ENCODE measurements at regions not wholly inside any gene's neighbourhood (a gene's known extent, or its start where the extent isn't known, plus 50 kb on each side); places are given as distances from the start of the nearest gene placed in this dataset.

- no peak for DNase-seq (ENCODE audit: low read depth in 2 of 2)
Measured at GRCh38 chr14:81837304-81837703, 303.7 kb upstream of the SEL1L start.

- DNase-seq (ENCODE audit: low read depth in 2 of 2) = no peak
Measured at GRCh38 chr14:81839056-81839455, 305.4 kb upstream of the SEL1L start.

DNA sequence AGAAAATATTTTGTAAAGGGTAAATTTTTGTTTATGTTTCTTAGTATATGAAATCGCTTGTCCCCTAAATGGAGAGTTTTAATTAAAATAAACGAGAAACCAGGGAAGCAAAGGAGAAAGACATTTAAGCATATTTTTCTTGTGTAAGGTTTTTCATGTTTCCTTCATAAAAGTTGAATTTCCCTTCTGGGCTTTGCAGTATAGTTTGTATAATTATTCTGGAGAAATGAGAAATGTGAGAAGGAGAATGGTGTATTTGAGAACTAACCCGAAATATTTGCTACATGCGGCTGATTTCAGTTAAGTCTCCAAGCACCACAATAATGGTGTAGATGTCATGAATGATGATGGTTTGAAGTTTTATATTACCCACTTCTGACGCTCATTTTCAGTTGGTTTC is 307.7 kb upstream of the SEL1L start:
- no peak for DNase-seq (ENCODE audit: low read depth in 2 of 2)

DNA sequence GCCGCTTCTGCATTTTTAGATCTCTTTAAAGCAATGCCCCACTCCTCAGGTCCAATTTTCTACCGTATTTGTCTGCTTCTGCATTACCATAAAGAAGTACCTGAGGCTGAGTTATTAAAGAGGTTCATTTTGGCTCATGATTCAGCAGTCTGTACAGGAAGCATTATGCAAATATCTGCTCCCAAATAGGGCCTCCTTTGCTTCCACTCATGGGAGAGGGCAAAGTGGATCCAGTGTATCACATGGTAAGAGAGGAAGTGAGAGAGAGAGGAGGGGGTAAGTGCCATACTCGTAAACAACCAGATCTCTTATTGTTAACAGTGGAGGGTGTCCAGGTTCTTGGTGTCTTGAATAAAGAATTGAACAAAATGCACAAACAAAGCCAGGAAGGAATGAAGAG is 316.1 kb upstream of the SEL1L start:
- DNase-seq (ENCODE audit: low read depth in 2 of 2) = no peak

GRCh38 chr14:81855007-81855406 is 321.4 kb upstream of the SEL1L start:
- no peak for DNase-seq (ENCODE audit: low read depth in 2 of 2)

DNA sequence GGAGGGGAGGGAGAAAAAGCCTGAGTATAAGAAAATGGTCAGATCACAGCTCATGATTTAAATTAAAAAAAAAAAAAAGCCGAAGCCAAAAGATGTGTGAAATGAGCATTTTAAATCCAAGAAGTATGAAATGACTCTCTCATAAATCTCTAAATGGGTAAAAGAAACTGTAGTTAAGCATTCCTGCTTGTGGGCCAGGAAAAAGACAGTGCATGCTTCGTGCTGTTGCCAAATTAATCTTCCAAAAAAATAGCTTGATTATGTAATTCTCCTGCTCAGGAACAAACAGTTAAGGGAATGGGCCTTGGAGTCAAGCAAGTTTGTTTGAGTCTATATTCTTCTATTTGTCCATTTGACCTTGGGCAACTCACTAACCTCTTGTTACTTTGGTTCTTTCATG is 325.4 kb upstream of the SEL1L start:
- DNase-seq (ENCODE audit: low read depth in 2 of 2) = no peak

DNA sequence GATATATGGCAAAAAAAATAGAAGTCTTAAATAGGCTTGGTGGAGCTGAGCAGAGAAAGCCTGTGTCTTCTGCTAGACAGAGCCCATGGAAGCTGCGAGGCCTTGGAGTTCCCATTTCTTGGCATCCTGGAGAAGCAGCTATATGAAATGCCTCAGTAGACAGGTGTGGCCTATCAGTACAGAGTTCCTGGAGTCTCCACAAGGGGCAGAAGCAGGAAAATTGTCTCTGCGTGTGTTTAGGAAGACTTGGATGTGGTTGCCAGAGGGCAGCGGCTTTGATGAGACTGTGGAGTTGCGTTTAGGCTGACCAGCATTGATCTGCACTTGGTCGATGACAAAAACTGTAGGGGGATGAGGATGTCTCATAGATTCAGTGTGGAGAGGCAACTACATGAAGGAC is 334.5 kb upstream of the SEL1L start:
- DNase-seq (ENCODE audit: low read depth in 2 of 2) = no peak

DNA sequence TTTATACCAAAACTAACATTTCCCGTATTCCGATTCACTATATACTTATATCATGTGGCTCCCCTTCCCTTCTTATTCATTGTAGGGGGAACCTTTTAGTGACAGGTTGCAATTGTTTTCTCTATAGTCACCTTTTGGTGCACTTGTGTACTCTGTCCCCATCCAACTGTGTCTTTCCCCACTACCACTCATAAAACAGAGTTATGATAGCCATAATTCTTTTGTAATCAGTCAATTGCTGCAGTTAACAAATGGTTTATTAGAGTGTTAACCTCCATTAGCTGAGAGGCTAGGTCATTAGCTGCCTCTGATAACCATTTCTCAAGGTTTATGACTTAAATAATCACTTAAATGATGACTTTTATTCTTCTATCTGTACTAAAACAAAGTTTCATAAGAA is 338.1 kb upstream of the SEL1L start:
- DNase-seq (ENCODE audit: low read depth in 2 of 2) = no peak

DNA sequence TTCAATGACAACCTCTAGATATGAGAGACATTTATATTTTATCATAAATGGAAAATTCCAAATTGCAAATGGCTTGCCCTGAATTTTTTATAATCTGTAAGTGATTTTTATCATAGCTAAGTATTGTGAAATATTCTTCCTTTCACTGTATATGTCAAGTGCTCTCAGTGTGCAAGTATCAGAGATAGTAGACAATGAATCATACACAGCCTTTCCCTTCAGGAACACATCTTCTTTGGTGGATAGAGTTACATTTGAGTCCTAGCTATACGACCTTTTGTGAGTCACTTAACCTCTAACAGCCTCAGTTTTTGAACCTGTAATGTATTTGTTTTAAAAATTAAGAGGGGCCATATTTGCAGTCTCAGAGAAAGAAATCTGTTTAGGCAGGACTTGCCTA is 350.7 kb upstream of the SEL1L start:
- no peak for DNase-seq (ENCODE audit: low read depth in 2 of 2)

- DNase-seq (ENCODE audit: low read depth in 2 of 2) = no peak
Measured at GRCh38 chr14:81886588-81886987, 352.9 kb upstream of the SEL1L start.

DNA sequence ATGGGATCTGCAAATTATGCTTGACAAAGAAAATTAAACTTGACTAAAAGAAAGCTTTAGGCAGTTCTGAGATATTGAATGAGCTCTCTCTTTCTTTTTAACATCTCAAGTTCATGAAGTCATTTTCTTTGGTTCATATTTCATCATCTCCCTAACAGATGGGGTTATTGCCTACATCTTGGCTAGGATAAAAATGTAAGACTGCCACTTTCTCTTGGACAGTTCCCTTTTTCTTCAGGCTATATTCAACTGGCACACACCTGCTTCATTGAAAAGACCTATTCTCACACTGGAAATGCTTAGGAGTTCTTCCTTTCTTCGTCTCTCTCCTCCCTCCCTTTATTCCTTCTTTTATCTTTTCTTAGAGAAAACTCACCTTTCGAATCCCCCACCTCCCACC is 355.9 kb upstream of the SEL1L start:
- DNase-seq (ENCODE audit: low read depth in 2 of 2) = no peak

GRCh38 chr14:81890020-81890419 is 356.4 kb upstream of the SEL1L start:
- no peak for DNase-seq (ENCODE audit: low read depth in 2 of 2)

- DNase-seq (ENCODE audit: low read depth in 2 of 2) = no peak
Measured at GRCh38 chr14:81903477-81903876, 369.8 kb upstream of the SEL1L start.

DNA sequence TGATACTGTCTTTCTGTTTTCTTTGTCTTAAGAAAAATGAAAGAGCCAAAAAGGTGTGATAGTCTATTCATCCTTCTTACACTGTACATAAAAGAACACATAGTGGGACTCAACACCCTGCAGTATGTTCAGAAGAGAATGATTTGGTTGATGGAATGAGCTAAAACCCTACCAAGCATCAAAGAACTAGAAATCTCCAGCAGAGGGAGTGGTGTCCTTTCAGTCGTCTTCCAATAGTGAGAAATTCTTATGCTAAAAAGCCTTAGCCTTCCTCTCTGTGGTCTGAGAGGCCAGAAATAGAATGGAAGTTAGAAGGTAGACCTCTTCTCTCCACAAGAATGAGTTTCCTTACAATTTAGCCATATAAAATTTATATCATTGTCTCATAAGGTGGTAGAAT is 393.4 kb upstream of the SEL1L start:
- no peak for DNase-seq (ENCODE audit: low read depth in 2 of 2)

- DNase-seq (ENCODE audit: low read depth in 2 of 2) = no peak
Measured at GRCh38 chr14:81931828-81932227, 398.2 kb upstream of the SEL1L start.

DNA sequence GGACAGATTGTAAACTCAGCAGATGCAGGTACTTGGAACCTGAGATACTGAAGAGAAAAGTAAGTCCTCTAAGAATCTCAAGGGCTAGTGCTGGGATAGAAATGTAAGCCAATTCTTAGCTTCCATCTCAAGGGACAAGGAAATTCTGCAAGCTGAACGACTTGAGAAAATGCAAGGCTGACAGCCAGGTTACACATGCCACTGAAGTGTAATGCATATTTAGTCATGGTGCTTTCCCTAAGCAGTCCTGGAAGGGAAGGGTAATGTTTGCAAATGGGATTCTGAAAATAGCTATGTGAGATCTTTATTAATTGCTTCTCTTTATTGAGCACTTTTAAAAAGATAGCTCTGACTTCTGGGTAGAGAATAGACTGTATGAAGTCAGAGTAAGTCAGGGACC is 402.7 kb upstream of the SEL1L start:
- DNase-seq (ENCODE audit: low read depth in 2 of 2) = no peak

DNA sequence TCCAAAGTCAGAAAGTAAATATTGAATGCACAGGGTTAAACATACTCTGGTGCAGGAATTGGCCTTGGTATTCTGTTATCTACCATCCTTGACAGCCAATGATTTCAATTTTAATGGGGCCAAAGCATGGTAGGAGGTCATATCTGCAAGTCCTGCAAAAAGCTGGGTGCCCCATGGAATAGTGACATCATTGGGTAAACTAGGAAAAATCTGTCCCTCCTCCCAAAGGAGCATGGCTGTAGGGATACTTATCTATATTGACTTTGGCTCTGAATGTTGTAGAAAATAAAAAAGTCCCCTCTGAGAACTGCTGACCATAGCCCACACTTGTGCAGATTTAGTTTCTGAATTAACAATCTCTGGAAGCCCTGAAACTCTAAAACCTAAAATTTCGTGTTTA is 403.2 kb upstream of the SEL1L start:
- DNase-seq (ENCODE audit: low read depth in 2 of 2) = no peak

GRCh38 chr14:81938341-81938740 is 404.7 kb upstream of the SEL1L start:
- no peak for DNase-seq (ENCODE audit: low read depth in 2 of 2)

GRCh38 chr14:81940651-81941050 is 407.0 kb upstream of the SEL1L start:
- no peak for DNase-seq (ENCODE audit: low read depth in 2 of 2)

DNA sequence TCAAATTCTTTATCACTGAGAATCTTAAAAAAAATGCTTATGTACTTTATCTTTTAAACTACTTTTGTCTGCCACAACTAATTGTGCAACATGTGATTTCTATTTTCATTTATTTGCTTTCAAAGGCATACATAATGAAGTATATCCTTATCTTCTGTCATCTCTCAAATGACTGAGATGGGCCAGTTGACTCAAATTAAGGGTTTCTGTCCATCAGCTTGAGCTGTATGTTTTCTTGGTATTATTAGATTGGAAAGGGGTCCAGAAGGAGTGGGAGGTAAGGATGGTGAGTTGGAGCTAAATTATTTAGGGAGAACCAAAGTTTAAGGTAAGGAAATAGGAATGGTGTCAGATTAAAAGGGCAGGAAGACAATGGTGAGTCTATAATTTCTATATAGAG is 408.4 kb upstream of the SEL1L start:
- no peak for DNase-seq (ENCODE audit: low read depth in 2 of 2)

DNA sequence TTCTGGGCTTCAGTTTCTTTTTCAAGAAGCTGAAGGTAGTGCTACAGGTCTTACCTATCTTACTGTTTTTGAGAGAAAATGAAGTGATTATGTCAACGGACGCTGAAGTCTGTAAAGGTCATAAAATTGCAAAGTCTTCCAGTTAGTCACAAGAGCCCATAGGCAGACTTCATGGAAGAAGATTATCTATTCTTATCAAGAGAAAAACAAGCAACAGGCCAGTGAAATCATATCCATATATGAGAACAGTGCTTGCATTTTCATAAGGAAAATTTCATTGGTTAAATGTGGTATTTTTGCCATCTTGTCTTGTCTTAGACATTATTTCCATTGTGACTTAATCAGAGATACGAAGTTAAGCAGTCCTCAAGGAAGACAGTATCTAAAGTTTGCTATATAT is 412.7 kb upstream of the SEL1L start:
- no peak for DNase-seq (ENCODE audit: low read depth in 2 of 2)

DNA sequence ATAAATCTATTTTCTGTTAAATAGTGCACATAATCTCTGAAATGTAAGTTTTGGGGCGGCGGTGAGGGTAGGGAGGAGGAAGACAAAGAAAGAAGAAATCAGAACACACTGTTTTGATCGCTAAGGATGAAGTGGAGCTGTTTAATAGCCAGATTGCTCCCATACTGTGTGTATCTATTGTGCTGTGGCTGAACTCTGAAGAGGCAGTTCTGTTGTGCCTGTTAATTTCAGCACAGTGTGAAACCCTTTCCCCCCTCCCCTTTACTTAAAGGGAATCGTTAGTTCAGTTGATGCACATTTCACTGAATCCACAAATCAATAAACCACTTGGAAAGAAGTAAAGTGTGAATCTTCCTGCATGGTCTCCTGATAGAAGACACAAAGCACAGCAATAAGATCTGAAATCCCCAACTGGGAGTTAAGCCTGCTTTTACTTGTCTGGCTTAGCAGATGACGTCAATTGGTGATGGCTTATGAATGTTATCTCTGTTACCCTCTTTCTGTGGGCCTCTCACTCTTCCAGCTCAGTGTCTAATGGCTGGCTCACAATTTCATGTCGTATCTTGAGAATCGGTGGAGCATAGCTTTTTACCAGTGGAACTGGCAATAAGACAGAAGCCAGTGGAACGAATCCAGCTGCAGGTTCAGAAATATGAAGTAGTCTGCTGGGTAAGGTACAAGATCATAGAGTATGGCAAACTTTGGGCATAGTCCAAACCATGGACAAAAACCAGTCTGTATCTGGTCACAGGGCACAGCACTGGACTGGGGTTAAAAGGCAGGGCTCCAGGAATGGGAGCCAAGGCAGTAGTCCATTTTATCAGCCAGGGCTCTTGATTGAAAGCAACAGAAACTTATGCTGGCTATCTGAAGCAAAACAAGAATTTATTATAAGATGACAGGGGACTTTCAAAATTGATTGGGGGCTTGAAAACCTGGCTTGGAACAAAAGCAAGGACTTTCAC is 413.5 kb upstream of the SEL1L start:
- DNase-seq (ENCODE audit: low read depth in 2 of 2) = no peak

- no peak for DNase-seq (ENCODE audit: low read depth in 2 of 2)
Measured at GRCh38 chr14:81952917-81953316, 419.3 kb upstream of the SEL1L start.

GRCh38 chr14:81953419-81953818 is 419.8 kb upstream of the SEL1L start:
- no peak for DNase-seq (ENCODE audit: low read depth in 2 of 2)

All from stimulated activated CD4-positive, alpha-beta T cell treated with anti-CD3 and anti-CD28 coated beads, Interleukin-12 subunit alpha, Interleukin-12 subunit beta, amount 100 ng/mL, for 24 hours (primary cell).